ENCODE measurements at regions not wholly inside any gene's neighbourhood (a gene's known extent, or its start where the extent isn't known, plus 50 kb on each side); places are given as distances from the start of the nearest gene placed in this dataset.

GRCh38 chr18:5662586-5663090, 118.8 kb upstream of the EPB41L3 start:
- TF ChIP-seq CTCF (IDR thresholded peaks at IDR 0.05; ENCODE audit: low read depth, low read length, poor library complexity, severe bottlenecking), result no peak
- no peak for TF ChIP-seq EZH2phosphoT487 (IDR thresholded peaks at IDR 0.05; ENCODE audit: borderline replicate concordance, low read length)

Data from DOHH2 (cell line).